Inferior parietal cortex (tissue), 1 donor: ENCODE measurements at regions not wholly inside any gene's neighbourhood (a gene's known extent, or its start where the extent isn't known, plus 50 kb on each side); places are given as distances from the start of the nearest gene placed in this dataset.
"Not testable (repeated sequence)": the region's sequence is repeated elsewhere in the genome, so short reads cannot be mapped to it uniquely, and the experiment has no call there.

Source experiments
- DNase-seq: peaks from one replicate; pipeline ENCODE4 v3.0.0-alpha.2; 2016; ENCODE audit errors: extremely low spot score

DNA sequence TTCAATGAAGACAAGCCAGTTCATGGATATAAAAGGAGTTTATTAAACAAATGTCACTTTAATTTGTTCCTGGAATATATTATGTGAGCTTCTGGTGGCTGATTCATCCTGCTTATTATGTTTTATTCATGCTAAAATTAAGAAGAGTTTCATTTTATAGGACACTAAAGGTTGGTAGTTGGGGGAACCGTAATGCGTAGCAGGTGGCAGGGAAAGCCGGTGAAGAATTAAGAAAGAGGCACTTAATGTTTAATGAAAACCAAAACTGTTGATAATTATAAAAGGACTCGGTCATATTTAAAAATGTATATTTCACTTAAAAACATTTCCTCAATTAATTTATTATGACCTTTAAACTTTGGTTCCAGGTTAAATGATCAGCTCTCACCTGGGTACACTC, 94.3 kb downstream of the XKR3 start:
- DNase-seq = not testable (repeated sequence)

DNA sequence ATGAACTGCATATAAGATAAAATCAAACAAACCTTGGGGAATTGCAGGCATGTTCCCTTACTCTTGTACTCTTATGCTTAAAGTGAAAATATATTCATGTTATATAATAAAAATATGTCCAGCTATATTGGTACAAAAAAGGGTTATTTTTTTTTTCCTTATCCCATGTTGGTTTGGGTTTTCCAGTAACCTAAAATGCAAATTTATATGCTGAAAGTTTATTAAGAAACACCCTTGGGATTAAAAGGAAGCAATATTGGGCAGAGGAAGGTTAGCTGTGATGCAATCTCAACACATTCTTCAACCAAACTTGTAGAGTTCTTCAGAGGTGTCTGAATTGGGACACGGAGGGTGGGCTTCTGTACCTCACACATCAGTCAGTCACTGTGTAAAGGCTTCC, 97.7 kb downstream of the XKR3 start:
- not testable (repeated sequence) for DNase-seq

DNA sequence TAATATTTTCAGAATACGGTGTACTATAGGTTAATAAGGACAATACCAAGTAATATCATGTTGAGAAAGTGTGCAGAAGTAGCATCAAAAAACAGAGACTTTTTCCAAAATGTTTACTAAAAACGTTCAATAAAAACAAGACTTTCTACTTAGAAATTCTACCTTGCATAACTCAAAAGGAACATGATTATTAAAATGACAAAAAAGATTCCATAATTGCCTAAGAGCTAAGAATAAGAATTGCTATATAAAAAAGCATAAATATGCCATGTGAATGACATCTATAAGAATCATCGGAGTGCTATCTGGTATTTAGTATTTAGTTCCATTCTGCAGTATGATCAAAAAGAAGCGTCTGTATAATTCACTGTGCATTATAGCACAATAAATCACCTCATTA, 102.0 kb downstream of the XKR3 start:
- not testable (repeated sequence) for DNase-seq

DNA sequence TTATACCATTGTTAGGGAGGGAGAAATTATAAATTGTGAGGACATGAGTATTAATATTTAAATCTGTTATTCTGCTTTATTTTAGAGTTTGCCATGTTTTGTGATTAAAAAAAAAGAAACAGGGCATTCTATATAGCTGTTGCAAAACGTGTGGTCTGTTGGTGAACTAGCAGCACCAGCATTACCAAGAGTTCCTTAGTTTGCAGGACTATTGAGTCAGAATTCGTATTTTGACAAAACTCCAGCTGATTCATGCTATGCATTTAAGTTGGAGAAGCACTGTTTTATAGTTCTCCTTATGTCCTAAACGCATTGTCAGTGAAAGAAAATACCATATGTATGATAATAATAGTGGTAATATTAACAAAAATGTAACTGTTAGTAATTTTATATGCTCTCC, 102.6 kb downstream of the XKR3 start:
- DNase-seq = not testable (repeated sequence)

DNA sequence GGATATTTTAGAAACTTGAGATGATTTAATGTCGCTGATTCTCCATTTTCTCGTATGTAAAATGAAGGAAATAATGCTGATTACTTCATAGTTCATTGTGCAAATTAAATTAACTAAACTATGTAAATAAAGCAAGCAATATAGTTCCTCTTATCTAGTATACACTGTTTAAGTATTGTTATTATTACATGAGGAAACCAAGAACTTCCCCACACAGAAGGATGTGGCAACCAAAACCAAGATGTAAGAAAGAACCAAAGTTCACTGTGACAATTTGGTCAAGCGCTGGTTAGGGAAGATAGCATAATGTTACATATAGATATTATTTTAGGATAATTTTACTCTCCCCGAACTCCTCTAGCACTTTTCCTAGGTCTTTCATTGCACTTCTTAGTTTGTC, 103.2 kb downstream of the XKR3 start:
- DNase-seq = no peak

DNA sequence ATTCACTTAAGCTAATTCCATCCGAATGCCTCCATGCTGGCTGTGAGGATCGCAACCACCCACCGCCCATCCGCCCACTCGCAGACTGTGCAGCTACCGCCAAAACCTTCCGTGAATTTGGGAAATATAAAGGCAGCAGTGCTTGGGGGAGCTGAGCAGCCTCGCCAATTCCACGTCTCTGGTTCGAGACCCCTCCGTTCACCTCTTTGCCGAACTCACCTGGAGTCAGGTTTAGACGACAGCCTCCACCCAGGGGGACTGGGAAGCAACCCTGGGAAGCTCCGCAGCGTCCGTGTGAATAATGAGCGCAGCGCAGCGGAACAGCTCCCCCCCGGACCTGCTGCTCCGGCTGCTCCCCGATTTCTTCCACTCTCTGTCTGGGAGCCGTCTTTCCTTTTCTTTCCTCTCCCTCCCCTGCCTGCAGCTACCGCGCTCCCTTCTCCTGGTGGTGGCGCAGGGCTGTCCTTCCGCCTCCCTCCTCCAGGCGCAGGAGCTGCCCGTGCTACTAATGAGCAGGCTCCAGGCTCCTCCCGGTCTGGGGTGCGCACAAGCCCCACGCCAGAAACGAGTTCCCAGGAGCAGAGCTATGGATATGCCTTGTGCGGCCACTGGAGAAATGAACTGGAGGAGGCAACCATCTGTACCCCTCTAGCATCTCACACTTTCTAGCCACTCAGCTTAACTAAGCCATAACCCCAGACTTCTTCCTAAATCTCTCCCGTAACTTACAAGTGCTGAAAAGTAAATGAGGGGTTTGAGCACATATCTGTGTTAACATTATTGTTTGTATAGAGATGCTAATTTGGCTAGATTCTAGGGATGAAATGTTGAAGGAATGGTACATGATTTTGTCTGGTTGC, 107.3 kb downstream of the XKR3 start:
- peak; percentile 12 for DNase-seq

DNA sequence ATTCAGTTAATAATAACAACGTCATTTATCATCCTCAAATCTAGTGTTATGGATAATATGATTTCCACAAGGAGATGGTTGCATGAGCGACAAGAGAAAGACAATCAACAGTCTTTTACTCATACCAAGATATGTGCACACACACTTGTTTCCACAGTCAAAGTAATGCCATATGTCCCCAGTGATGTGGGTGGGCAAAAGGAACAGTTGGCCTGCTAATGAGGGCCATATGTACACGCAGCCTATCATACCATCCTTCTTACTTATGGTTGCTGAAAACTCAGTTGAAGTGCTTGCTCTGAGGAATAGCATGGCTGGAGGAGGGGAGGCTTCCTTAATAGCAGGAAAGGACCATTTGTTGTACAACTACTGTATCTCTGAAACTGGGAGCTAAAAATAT, 110.6 kb downstream of the XKR3 start:
- not testable (repeated sequence) for DNase-seq

DNA sequence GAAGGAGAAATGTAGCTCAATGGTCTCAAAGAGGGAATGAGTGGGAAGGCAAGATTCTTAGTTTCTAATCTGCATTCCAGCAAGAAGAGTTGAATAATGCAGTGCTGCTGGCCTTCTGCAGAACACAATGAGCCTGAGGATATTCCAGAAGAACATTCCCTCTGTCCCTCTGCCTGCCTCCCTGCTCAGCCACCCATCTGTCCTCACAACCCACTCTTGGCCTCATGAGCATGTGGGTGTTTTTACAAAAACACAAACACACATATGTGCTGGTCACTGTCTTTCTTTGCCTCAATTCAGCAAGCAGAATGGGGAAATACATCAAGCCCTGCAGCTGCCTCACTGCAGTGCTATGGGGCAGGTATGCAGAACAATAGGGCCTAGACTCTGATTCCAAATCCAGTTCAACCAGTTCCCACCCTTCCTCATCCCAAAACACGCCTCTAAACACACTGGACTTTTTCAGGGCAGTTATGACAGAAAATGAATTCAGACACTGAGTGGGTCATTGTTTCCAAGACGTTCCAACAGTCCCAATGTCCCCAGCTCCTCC, 109.8 kb upstream of the CCT8L2 start:
- not testable (repeated sequence) for DNase-seq

DNA sequence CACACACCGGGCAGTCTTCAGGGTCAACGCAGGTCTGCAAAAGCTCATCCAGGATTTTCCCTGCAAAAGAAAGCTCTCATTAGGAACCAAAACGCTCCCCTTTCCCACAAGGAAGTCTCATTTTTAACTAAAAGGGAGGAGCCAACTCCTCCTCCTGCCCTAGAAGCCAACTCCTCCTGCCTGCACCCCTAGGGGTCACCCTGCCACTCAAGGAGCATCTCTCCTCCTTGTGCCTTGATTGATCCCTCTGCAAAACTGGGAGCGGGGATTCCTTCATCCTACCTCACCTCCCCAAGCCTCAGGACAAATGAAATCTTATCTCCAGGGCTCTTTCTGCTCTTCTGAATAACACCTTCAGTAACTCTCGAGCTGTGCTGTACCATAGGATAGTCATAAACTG, 107.8 kb upstream of the CCT8L2 start:
- DNase-seq = not testable (repeated sequence)

DNA sequence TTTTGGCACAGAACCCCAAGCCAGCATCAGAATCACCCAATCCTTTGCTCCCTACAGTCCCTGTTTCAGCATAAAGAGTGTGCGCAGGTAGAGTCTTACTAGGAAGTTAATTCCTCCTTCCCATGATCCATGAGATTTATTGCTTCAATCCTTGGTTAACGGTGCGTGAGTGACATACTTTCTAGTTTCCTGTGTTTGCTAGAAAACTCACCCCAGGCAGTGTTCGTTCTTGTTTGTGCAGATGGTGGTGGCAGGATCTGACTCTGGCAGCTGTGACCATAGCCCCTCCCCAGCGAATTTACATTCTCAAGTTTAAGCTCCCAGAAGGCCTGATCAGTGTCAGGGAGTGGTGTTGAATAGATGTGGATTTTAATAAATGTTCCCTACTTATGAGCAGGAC, 106.7 kb upstream of the CCT8L2 start:
- no peak for DNase-seq

DNA sequence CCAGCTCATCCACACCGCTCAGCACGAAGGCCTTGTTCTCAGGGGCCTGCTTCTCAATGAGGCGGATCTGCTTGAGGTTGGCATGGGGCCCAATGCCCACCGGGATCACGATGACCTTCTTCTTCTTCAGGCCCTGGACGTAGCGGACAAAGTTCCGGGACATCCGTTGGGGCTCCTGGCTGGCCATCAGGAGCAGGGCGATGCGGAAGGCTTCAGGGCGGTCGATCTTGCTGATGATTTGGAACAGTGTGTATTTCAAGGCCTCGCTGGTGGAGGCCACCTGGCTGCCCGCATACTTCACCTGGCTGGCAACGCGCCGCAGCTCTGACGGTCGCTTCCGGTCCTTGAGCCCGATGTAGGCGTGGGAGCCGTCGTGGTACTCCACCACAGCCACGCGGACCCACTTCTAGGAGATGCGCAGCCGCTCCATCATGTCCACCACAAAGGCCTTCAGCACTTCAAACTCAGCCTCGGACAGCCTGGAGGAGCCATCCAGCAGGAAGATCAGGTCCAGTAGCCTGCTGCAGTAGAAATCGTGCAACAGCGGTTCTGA, 105.0 kb upstream of the CCT8L2 start:
- not testable (repeated sequence) for DNase-seq

DNA sequence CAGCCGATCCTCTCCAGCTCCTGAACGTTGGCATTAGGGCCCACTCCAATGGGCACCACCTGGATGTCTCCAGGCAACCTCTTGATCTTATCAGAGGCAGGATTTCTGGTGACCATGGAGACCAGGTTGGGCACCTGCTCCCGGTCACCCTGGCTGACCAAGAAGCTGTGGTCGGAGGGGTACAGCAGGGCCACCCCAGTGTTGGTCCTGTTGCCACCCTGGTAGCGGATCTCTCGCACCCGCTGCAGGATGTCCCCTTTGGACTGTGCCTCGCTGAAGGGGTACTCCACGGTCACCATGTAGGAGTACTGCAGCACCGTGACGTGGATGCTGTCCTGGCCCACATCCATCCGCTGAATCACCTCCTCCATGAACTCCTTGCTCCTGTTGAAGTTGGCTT, 104.3 kb upstream of the CCT8L2 start:
- not testable (repeated sequence) for DNase-seq

DNA sequence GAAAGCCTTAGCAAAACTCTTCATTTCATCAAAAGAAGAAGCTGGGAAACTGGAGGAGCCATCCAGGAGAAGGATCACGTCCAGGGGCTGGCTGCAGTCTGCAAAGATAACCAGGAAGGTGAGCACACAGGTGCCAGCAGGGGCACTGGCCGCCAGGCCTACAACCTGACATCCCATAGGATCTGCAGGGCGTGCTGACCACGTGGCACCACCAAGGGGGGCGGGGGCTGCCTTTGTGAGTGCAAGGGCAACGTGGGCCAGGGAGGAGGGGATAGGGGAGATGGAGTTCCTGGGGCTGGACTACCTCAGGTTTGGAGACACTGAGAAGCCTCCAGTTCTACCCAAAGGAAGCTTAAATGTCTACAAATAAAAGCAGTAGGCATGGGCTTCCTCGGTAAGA, 102.7 kb upstream of the CCT8L2 start:
- no peak for DNase-seq

DNA sequence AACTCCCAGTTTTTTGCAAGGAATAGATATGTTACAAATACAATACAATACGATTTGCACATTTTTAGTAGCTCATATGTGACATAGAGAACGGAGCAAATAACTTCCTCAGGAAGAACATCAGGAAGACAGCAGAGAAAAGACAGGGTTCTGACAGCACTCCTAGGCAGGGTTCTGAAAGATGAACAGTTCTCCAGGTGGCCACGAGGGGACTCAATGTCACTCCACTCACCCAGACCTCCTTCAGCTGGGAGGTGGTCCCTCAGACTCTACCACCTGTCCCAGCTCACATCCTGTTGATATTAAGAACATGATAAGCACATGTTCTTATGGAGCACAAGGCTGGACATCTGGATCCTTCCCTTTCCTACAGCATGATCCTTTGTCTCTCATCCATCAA, 101.1 kb upstream of the CCT8L2 start:
- DNase-seq = not testable (repeated sequence)

DNA sequence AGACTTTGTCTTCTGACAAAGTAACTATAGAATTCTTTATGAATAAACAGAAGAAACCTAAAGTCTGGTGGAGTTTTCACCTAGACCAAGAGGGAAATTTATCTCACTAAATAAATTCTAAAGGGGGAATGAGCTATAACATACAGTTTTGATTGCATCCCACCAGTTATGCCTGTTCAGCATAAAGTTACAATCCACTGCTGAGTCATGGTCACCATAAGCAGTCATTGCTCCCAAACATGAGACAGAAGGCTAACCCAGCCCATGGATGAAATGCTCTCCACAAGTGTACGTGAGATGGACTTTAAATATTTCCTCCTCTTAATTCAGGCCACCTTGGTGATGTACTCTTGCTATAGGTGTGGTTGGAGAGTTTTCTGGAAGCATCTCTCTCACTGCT, 96.7 kb upstream of the CCT8L2 start:
- DNase-seq = not testable (repeated sequence)

DNA sequence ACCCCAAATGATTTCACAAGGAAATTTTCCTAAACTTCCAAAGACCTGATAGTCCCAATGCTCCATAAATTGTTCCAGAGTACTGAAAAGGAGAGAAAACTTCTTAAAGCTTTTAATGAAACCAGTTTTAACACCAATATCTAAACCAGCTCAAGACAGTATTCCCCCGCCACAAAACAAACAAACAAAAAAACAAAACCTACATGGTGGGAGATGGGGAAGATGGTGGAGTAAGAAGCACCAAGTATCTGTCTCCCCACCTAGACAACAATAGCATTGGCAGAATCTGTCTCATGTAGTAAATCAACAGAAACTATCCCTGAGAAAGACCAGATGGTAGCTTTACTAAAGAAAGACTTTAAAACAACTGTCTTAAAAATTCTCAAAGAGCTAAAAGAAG, 88.7 kb upstream of the CCT8L2 start:
- DNase-seq = not testable (repeated sequence)

DNA sequence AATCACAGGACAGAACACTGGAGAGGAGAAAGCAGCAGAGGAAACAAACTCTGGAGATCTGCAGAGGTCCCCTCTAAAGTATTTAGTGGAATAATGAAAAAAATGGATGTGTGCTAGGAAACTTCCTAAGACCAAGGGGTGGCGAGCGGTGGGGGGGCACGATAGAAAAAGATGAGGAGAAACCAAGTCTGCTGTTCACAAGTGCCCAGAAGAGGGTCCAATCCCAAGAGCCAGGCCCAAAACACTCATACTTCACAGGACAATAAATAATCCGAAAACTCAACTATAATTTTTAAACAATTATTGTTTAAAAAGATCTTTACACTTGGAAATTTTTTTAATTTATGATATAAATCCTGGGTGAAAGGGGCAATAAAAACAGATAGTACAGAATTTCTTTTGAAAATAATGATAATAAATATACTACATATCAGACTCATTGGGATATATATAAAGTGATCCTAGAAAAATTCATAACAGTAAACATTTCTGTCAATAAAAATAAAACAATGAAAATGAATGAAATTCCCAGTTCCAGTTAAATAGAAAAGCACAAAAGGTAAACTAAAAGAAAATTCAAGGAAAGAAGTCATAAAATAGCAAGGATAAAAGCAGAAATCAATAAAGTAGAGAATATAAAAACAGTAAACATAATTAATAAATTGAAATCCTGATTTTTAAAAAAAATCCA, 87.7 kb upstream of the CCT8L2 start:
- not testable (repeated sequence) for DNase-seq

DNA sequence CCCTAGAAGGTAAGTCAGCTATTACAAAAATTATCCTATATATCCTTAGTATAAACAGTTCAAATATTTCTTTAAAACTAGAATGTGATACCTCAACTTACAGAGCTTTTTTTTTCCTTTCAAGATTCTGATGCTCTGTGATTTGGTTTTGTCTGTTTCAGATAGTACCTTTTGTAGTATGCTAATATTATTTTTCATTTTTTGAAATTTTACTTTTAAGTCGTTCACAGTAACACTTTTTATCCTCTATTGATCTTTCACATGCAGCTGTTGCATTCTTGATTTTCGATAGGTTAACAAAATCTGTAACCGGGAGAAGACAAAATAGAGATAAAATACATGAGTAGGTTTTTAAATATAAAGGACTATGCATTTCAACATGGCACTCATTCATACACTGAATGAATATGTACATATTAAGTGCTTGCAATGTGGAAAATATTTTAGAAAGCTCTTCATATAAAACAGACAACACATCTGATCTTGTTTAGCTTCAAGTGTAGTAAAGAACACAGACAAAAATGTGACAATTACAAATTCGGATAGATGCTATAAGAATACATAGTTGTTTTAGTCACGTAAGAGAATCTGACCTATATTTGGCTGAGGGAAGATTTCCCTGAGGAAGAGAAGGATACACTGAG, 86.7 kb upstream of the CCT8L2 start:
- not testable (repeated sequence) for DNase-seq

DNA sequence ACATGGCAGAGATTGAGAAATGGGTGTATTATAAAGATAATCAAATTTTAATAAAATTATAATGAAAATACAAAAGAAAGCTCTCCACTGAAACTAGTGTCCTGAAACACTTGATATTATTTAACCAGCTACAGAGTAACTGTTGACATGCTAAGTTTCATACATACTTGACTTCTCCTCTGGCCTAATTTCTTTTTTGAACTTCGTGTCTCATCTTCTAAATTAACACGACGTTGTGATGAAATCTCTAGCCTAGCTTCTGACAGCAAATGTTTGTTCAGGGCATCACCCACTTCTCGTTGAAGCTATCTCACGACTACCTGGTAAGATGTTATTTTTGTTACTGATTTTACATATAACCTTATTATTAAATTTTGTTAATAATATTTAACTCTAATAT, 80.8 kb upstream of the CCT8L2 start:
- DNase-seq = not testable (repeated sequence)

DNA sequence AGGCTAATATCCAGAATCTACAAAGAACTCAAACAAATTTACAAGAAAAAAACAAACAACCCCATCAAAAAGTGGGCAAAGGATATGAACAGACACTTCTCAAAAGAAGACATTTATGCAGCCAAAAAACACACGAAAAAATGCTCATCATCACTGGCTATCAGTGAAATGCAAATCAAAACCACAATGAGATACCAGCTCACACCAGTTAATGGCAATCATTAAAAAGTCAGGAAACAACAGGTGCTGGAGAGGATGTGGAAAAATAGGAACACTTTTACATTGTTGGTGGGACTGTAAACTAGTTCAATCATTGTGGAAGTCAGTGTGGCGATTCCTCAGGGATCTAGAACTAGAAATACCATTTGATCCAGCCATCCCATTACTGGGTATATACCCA, 73.0 kb upstream of the CCT8L2 start:
- DNase-seq = not testable (repeated sequence)

DNA sequence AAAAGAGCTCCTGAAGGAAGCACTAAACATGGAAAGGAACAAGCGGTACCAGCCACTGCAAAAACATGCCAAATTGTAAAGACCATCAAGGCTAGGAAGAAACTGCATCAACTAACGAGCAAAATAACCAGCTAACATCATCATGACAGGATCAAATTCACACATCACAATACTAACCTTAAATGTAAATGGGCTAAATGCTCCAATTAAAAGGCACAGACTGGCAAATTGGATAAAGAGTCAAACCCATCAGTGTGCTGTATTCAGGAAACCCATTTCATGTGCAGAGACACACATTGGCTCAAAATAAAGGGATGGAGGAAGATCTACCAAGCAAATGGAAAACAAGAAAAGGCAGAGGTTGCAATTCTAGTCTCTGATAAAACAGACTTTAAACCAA, 69.7 kb upstream of the CCT8L2 start:
- not testable (repeated sequence) for DNase-seq

DNA sequence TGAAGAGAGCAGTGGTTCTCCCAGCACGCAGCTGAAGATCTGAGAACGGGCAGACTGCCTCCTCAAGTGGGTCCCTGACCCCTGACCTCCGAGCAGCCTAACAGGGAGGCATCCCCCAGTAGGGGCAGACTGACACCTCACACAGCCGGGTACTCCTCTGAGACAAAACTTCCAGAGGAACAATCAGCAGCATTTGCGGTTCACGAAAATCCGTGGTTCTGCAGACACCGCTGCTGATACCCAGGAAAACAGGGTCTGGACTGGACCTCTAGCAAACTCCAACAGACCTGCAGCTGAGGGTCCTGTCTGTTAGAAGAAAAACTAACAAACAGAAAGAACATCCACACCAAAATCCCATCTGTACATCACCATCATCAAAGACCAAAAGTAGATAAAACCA, 68.4 kb upstream of the CCT8L2 start:
- DNase-seq = not testable (repeated sequence)
